ENCODE measurements at regions not wholly inside any gene's neighbourhood (a gene's known extent, or its start where the extent isn't known, plus 50 kb on each side); places are given as distances from the start of the nearest gene placed in this dataset.

- TF ChIP-seq POLR2AphosphoS5 (IDR thresholded peaks at IDR 0.05) (no peak), POLR2A (IDR thresholded peaks at IDR 0.05) (no peak), CTCF (IDR thresholded peaks at IDR 0.05) (no peak)
Observed at GRCh38 chr3:59469948-59470723, 420.3 kb upstream of the CFAP20DC start.
